ENCODE measurements at regions not wholly inside any gene's neighbourhood (a gene's known extent, or its start where the extent isn't known, plus 50 kb on each side); places are given as distances from the start of the nearest gene placed in this dataset.
A peak's percentile ranks its signal among the peaks of the same experiment; 100 is the strongest.

- TF ChIP-seq PAX5 (IDR thresholded peaks at IDR 0.05; ENCODE audit: insufficient read depth, low read length, severe bottlenecking) (no peak), SPI1 (IDR thresholded peaks at IDR 0.05; ENCODE audit: low read depth, low read length) (no peak), POLR2A (IDR thresholded peaks at IDR 0.05; ENCODE audit: low read depth, low read length) (no peak), POU2F2 (IDR thresholded peaks at IDR 0.05; ENCODE audit: low read depth, low read length) (no peak), TAF1 (IDR thresholded peaks at IDR 0.05; ENCODE audit: low read depth, low read length) (no peak), POLR2AphosphoS5 (IDR thresholded peaks at IDR 0.05; ENCODE audit: low read depth, low read length) (no peak)
- FAIRE-seq (no peak), DNase-seq (ENCODE audit: insufficient read length, low spot score) (no peak)
These were observed 212.9 kb upstream of the SFSWAP start for GRCh38 chr12:131497966-131498365.

- DNase-seq (ENCODE audit: insufficient read length, low spot score), result no peak
- peak; percentile 66 for FAIRE-seq
- no peak for TF ChIP-seq TAF1 (IDR thresholded peaks at IDR 0.05; ENCODE audit: low read depth, low read length)
- TF ChIP-seq SPI1 (IDR thresholded peaks at IDR 0.05; ENCODE audit: low read depth, low read length), result peak; percentile 87
These were observed 211.6 kb upstream of the SFSWAP start for GRCh38 chr12:131499160-131499863.

DNA sequence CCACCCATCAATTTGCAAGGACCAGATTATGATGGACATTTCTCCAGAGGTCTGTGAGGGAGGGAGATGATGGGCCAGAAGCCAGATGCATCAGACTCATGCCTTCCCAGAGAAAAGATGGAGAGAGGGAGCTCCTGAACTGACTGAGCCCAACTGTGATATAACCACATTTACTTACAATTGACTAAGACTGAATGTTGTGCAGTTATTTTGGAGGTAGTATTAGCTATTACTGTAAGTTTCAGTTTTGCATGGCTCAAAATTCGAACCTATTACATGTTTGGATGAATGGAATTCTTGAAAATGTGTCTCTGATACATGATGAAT is 211.1 kb upstream of the SFSWAP start:
- no peak for DNase-seq (ENCODE audit: insufficient read length, low spot score)
- FAIRE-seq, result no peak
- TF ChIP-seq POU2F2 (IDR thresholded peaks at IDR 0.05; ENCODE audit: low read depth, low read length), result no peak
- TF ChIP-seq POLR2AphosphoS5 (IDR thresholded peaks at IDR 0.05; ENCODE audit: low read depth, low read length), result no peak
- no peak for TF ChIP-seq POLR2A (IDR thresholded peaks at IDR 0.05; ENCODE audit: low read depth, low read length)
- no peak for TF ChIP-seq SPI1 (IDR thresholded peaks at IDR 0.05; ENCODE audit: low read depth, low read length)
- no peak for TF ChIP-seq TAF1 (IDR thresholded peaks at IDR 0.05; ENCODE audit: low read depth, low read length)
- no peak for TF ChIP-seq PAX5 (IDR thresholded peaks at IDR 0.05; ENCODE audit: insufficient read depth, low read length, severe bottlenecking)

DNA sequence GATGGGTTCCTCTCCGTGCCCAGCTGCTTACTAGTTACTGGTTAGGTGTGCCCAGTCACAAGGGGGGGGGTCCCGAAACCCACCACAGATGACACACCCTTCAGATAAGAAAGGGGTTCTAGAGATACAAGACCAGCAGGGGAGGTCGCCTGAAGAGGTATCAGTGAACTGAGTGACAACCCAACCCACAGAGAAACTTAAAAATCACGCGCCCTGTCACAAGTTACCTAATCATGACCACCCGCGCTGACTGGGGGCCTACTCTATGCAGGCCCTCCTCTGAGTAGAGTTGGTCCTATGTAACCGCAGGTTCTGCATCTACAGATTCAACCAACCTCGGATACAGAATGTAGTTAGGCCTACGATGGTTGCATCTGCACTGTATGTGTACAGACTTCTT is 210.3 kb upstream of the SFSWAP start:
- no peak for FAIRE-seq
- TF ChIP-seq SPI1 (IDR thresholded peaks at IDR 0.05; ENCODE audit: low read depth, low read length), result no peak
- TF ChIP-seq POLR2A (IDR thresholded peaks at IDR 0.05; ENCODE audit: low read depth, low read length), result no peak
- TF ChIP-seq POLR2AphosphoS5 (IDR thresholded peaks at IDR 0.05; ENCODE audit: low read depth, low read length), result no peak
- TF ChIP-seq POU2F2 (IDR thresholded peaks at IDR 0.05; ENCODE audit: low read depth, low read length), result no peak
- no peak for TF ChIP-seq TAF1 (IDR thresholded peaks at IDR 0.05; ENCODE audit: low read depth, low read length)
- no peak for TF ChIP-seq PAX5 (IDR thresholded peaks at IDR 0.05; ENCODE audit: insufficient read depth, low read length, severe bottlenecking)
- DNase-seq (ENCODE audit: insufficient read length, low spot score), result no peak

DNA sequence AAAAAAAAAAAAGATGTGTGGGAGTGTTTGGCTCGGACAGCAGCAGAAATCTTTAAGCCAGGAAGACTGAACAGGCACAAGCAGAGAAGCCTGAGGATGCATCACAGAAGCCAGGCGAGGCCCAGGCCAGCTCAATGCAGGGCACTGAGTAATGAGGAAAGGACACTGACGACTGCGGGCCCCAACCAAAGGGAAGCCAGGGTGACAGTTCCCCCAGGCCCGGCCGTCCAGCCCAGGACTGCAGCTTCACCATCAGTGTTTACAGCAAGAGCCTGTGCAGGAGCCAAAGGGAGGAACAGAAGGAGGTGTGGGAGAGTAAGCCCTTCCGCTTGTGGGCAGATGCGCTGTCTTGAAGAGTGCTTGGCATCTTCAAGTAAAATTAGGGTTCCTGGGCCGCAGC is 205.3 kb upstream of the SFSWAP start:
- TF ChIP-seq SPI1 (IDR thresholded peaks at IDR 0.05; ENCODE audit: low read depth, low read length) (no peak), PAX5 (IDR thresholded peaks at IDR 0.05; ENCODE audit: insufficient read depth, low read length, severe bottlenecking) (no peak), POLR2AphosphoS5 (IDR thresholded peaks at IDR 0.05; ENCODE audit: low read depth, low read length) (no peak), POLR2A (IDR thresholded peaks at IDR 0.05; ENCODE audit: low read depth, low read length) (no peak), TAF1 (IDR thresholded peaks at IDR 0.05; ENCODE audit: low read depth, low read length) (no peak), POU2F2 (IDR thresholded peaks at IDR 0.05; ENCODE audit: low read depth, low read length) (no peak)
- no peak for DNase-seq (ENCODE audit: insufficient read length, low spot score)
- FAIRE-seq, result no peak

- DNase-seq (ENCODE audit: insufficient read length, low spot score) (no peak), FAIRE-seq (no peak)
- TF ChIP-seq SPI1 (IDR thresholded peaks at IDR 0.05; ENCODE audit: low read depth, low read length) (no peak), TAF1 (IDR thresholded peaks at IDR 0.05; ENCODE audit: low read depth, low read length) (no peak), POU2F2 (IDR thresholded peaks at IDR 0.05; ENCODE audit: low read depth, low read length) (no peak), PAX5 (IDR thresholded peaks at IDR 0.05; ENCODE audit: insufficient read depth, low read length, severe bottlenecking) (no peak)
These were observed 204.5 kb upstream of the SFSWAP start for GRCh38 chr12:131506426-131506825.

DNA sequence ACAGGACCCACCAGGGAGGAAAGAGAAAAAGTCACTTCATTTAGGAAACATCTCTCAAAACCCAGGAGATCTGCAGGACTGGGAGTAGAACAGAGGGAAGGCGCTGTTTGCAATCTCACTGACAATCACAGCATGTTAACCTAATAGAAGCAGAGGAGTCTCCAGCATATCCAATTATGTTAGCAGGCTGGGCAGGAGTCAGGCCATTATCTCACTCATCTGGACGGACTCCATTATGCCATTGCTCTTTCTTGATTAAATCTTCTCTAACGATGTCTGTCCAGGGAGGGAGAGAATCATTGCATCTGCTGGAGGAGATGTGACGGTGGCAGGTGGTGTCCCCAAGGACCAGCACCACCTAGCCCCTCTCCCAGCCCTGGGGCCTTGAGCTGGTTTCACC is 203.8 kb upstream of the SFSWAP start:
- no peak for DNase-seq (ENCODE audit: insufficient read length, low spot score)
- FAIRE-seq, result no peak
- TF ChIP-seq PAX5 (IDR thresholded peaks at IDR 0.05; ENCODE audit: insufficient read depth, low read length, severe bottlenecking) (no peak), POLR2A (IDR thresholded peaks at IDR 0.05; ENCODE audit: low read depth, low read length) (no peak), SPI1 (IDR thresholded peaks at IDR 0.05; ENCODE audit: low read depth, low read length) (no peak), TAF1 (IDR thresholded peaks at IDR 0.05; ENCODE audit: low read depth, low read length) (no peak), POLR2AphosphoS5 (IDR thresholded peaks at IDR 0.05; ENCODE audit: low read depth, low read length) (no peak), POU2F2 (IDR thresholded peaks at IDR 0.05; ENCODE audit: low read depth, low read length) (no peak)

GRCh38 chr12:131507881-131508280 is 203.0 kb upstream of the SFSWAP start:
- DNase-seq (ENCODE audit: insufficient read length, low spot score) (no peak), FAIRE-seq (no peak)
- TF ChIP-seq TAF1 (IDR thresholded peaks at IDR 0.05; ENCODE audit: low read depth, low read length) (no peak), SPI1 (IDR thresholded peaks at IDR 0.05; ENCODE audit: low read depth, low read length) (no peak), POLR2AphosphoS5 (IDR thresholded peaks at IDR 0.05; ENCODE audit: low read depth, low read length) (no peak), PAX5 (IDR thresholded peaks at IDR 0.05; ENCODE audit: insufficient read depth, low read length, severe bottlenecking) (no peak)

GRCh38 chr12:131509701-131510100 is 201.2 kb upstream of the SFSWAP start:
- no peak for DNase-seq (ENCODE audit: insufficient read length, low spot score)
- FAIRE-seq, result peak; percentile 68
- TF ChIP-seq SPI1 (IDR thresholded peaks at IDR 0.05; ENCODE audit: low read depth, low read length) (no peak), TAF1 (IDR thresholded peaks at IDR 0.05; ENCODE audit: low read depth, low read length) (no peak), POU2F2 (IDR thresholded peaks at IDR 0.05; ENCODE audit: low read depth, low read length) (no peak), POLR2AphosphoS5 (IDR thresholded peaks at IDR 0.05; ENCODE audit: low read depth, low read length) (no peak), POLR2A (IDR thresholded peaks at IDR 0.05; ENCODE audit: low read depth, low read length) (no peak)

GRCh38 chr12:131510431-131510830 is 200.5 kb upstream of the SFSWAP start:
- DNase-seq (ENCODE audit: insufficient read length, low spot score) (no peak), FAIRE-seq (no peak)

More at GRCh38 chr12:131510431-131510830, 200.5 kb upstream of the SFSWAP start:
- TF ChIP-seq POU2F2 (IDR thresholded peaks at IDR 0.05; ENCODE audit: low read depth, low read length), result no peak
- TF ChIP-seq POLR2AphosphoS5 (IDR thresholded peaks at IDR 0.05; ENCODE audit: low read depth, low read length), result no peak
- TF ChIP-seq POLR2A (IDR thresholded peaks at IDR 0.05; ENCODE audit: low read depth, low read length), result no peak
- TF ChIP-seq PAX5 (IDR thresholded peaks at IDR 0.05; ENCODE audit: insufficient read depth, low read length, severe bottlenecking), result no peak
- TF ChIP-seq SPI1 (IDR thresholded peaks at IDR 0.05; ENCODE audit: low read depth, low read length), result no peak
- TF ChIP-seq TAF1 (IDR thresholded peaks at IDR 0.05; ENCODE audit: low read depth, low read length), result no peak

Measured in GM12891 (cell line).